ENCODE measurements at regions not wholly inside any gene's neighbourhood (a gene's known extent, or its start where the extent isn't known, plus 50 kb on each side); places are given as distances from the start of the nearest gene placed in this dataset.

- Histone ChIP-seq H3K27me3 (no peaks in the 10 kb centered on the region), H3K36me3 (no peaks in the 10 kb centered on the region), H3K4me3 (no peak overlapping the region), H3K9me3 (no peaks in the 10 kb centered on the region), H3K9ac (ENCODE audit: low read depth in 2 of 2, low read length in 2 of 2) (no peak overlapping the region), H3K4me1 (no peaks in the 10 kb centered on the region), H3K27ac (no peak overlapping the region)
- intact Hi-C loops (cut with DNase I): no loop called here
- no peak for DNase-seq
- TF ChIP-seq CTCF (IDR thresholded peaks at IDR 0.05): no peak
Measured at GRCh38 chr4:67071641-67072040, 473.7 kb downstream of the CENPC start.

DNA sequence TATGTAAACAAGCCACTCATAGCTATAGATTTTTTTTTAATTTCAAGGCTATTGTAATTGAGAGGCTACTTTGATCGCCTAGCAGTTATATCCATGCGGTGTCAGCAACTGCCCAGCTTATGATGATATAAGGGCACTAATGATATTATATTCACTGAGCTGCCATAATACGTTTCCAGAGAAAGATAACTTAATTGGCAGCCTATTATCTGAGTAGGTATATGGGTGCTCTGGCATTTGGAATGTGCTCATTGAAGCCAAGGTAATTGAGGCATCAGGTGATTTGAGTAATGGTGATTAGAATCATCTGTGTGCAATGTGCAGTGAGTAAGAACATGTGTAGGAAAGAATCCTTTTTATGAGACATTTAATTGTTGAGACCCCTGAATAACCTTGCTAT, 490.0 kb downstream of the CENPC start:
- no peaks in the 10 kb centered on the region for H3K9me3 ChIP-seq
- H3K36me3 ChIP-seq: no peaks in the 10 kb centered on the region
- no peaks in the 10 kb centered on the region for H3K27me3 ChIP-seq
- intact Hi-C loops (cut with DNase I): no loop called here
- no peak overlapping the region for H3K27ac ChIP-seq
- no peaks in the 10 kb centered on the region for H3K4me1 ChIP-seq
- no peak overlapping the region for H3K9ac ChIP-seq (ENCODE audit: low read depth in 2 of 2, low read length in 2 of 2)
- DNase-seq: no peak
- TF ChIP-seq CTCF (IDR thresholded peaks at IDR 0.05): no peak
- H3K4me3 ChIP-seq: no peak overlapping the region

- H3K4me3 ChIP-seq: no peak overlapping the region
- H3K36me3 ChIP-seq: no peaks in the 10 kb centered on the region
- intact Hi-C loops (cut with DNase I): no loop called here
- H3K9ac ChIP-seq (ENCODE audit: low read depth in 2 of 2, low read length in 2 of 2): no peak overlapping the region
- no peaks in the 10 kb centered on the region for H3K27me3 ChIP-seq
- H3K4me1 ChIP-seq: no peaks in the 10 kb centered on the region
- no peaks in the 10 kb centered on the region for H3K9me3 ChIP-seq
- no peak for TF ChIP-seq CTCF (IDR thresholded peaks at IDR 0.05)
- no peak for DNase-seq
- no peak overlapping the region for H3K27ac ChIP-seq
Measured at GRCh38 chr4:67054896-67055295, 490.4 kb downstream of the CENPC start.

- Histone ChIP-seq H3K9me3 (no peaks in the 10 kb centered on the region), H3K27me3 (no peaks in the 10 kb centered on the region), H3K4me1 (no peaks in the 10 kb centered on the region), H3K27ac (no peak overlapping the region), H3K4me3 (no peak overlapping the region), H3K9ac (ENCODE audit: low read depth in 2 of 2, low read length in 2 of 2) (no peak overlapping the region), H3K36me3 (no peaks in the 10 kb centered on the region)
- no peak for DNase-seq
- no peak for TF ChIP-seq CTCF (IDR thresholded peaks at IDR 0.05)
- intact Hi-C loops (cut with DNase I): no loop called here
Measured at GRCh38 chr4:67052814-67053675, 492.3 kb downstream of the CENPC start.

GRCh38 chr4:67051000-67051789, 494.1 kb downstream of the CENPC start:
- Histone ChIP-seq H3K4me3 (no peak overlapping the region), H3K4me1 (no peaks in the 10 kb centered on the region), H3K27me3 (no peaks in the 10 kb centered on the region), H3K9me3 (no peaks in the 10 kb centered on the region), H3K9ac (ENCODE audit: low read depth in 2 of 2, low read length in 2 of 2) (no peak overlapping the region), H3K36me3 (no peaks in the 10 kb centered on the region), H3K27ac (no peak overlapping the region)
- no peak for TF ChIP-seq CTCF (IDR thresholded peaks at IDR 0.05)
- no peak for DNase-seq
- intact Hi-C loops (cut with DNase I): no loop called here

All from colonic mucosa (tissue), 4 donors.